ENCODE measurements at regions not wholly inside any gene's neighbourhood (a gene's known extent, or its start where the extent isn't known, plus 50 kb on each side); places are given as distances from the start of the nearest gene placed in this dataset.

DNA sequence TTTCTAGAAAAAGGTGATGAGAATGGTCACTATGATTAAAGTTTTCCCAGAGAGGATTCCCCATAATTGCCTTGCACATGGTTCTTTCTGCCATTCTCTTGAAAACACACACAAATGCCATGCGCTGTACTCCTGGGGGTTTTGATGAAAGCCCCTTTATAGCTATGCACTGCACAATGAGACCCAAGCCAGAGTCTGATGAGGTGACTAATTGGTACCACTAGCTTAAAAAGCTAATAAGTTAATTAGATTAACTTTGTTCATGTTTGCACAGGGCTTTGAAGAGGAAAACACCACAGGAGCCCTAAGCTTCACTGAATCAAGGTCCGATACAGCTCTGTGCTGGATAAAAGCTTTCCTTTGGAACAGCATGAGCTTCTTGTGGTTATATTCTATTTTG is 132.2 kb downstream of the NKX6-1 start:
- Histone ChIP-seq H3K27ac (no peak overlapping the region), H3K9me3 (no peaks in the 10 kb centered on the region), H3K4me3 (no peak overlapping the region), H3K36me3 (no peaks in the 10 kb centered on the region), H3K27me3 (no peaks in the 10 kb centered on the region), H3K4me1 (ENCODE audit: insufficient read depth) (no peaks in the 10 kb centered on the region)
- TF ChIP-seq EP300 (IDR thresholded peaks at IDR 0.05) (no peak), POLR2A (IDR thresholded peaks at IDR 0.05) (no peak), CTCF (IDR thresholded peaks at IDR 0.05) (no peak)
- no peak for DNase-seq
- intact Hi-C loops (cut with DNase I) = no loop called here
- WGBS, 3 donors = 84 to 93% (median 92%) methylated on average over 2 of the region's 2 CpGs

DNA sequence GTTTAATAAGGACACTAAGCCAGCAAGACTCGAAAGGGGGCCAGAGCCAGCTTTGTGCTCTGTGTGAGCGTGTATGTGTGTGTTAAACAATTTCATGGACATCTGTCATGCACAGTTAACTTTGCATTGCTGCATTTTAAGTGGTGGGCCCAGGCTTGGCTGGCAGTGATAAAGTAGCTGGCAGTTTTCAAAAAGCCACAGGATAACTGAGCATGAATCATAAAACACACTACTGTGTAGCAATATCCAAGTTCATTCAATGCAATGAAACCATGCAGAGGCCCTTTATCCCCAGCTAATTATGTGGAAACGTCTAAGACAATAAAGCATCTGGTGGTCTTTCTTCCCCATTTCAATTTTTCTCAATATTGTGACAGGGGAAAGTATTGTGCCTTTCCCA is 132.9 kb downstream of the NKX6-1 start:
- Histone ChIP-seq H3K4me1 (ENCODE audit: insufficient read depth) (no peaks in the 10 kb centered on the region), H3K4me3 (no peak overlapping the region), H3K36me3 (no peaks in the 10 kb centered on the region), H3K27ac (no peak overlapping the region), H3K27me3 (no peaks in the 10 kb centered on the region), H3K9me3 (no peaks in the 10 kb centered on the region)
- 42 to 60% (median 59%) methylated on average over 3 of the region's 3 CpGs for WGBS, 3 donors
- intact Hi-C loops (cut with DNase I) = no loop called here
- no peak for DNase-seq
- TF ChIP-seq EP300 (IDR thresholded peaks at IDR 0.05) (no peak), POLR2A (IDR thresholded peaks at IDR 0.05) (no peak), CTCF (IDR thresholded peaks at IDR 0.05) (no peak)

- no peak overlapping the region for H3K4me3 ChIP-seq
- no peak for DNase-seq
- intact Hi-C loops (cut with DNase I) = no loop called here
- TF ChIP-seq CTCF (IDR thresholded peaks at IDR 0.05) (no peak), POLR2A (IDR thresholded peaks at IDR 0.05) (no peak), EP300 (IDR thresholded peaks at IDR 0.05) (no peak)
- no peaks in the 10 kb centered on the region for H3K4me1 ChIP-seq (ENCODE audit: insufficient read depth)
- H3K9me3 ChIP-seq = no peaks in the 10 kb centered on the region
- no peak overlapping the region for H3K27ac ChIP-seq
- no peaks in the 10 kb centered on the region for H3K36me3 ChIP-seq
- H3K27me3 ChIP-seq = no peaks in the 10 kb centered on the region
- 65 to 71% (median 67%) methylated on average over 10 of the region's 10 CpGs for WGBS, 3 donors
Measured at GRCh38 chr4:84362896-84363655, 136.0 kb downstream of the NKX6-1 start.

DNA sequence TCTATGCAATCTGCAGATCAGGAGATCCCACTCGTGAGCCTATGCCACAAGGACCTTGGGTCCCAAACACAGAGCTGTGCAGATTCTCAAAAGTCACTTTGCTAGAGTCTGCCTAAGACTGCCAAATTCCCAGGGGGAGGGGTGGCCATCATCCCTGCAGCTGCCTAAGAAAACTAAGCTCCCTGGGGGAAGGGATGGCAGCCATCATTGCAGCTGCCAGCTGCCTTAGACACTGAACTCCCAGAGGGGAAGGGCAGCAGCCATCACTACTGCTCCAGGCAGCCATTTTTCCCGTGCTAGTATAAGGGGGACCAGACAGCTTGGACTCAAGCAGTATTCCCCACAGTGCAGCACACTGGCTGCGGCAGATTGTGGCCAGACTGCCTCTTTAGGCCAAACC is 156.9 kb downstream of the NKX6-1 start:
- no peak for DNase-seq
- H3K27ac ChIP-seq = no peak overlapping the region
- no peak overlapping the region for H3K4me3 ChIP-seq
- H3K9me3 ChIP-seq = no peaks in the 10 kb centered on the region
- no peaks in the 10 kb centered on the region for H3K27me3 ChIP-seq
- WGBS, 3 donors = 63 to 65% (median 64%) methylated on average over 2 to 3 of the region's 3 CpGs
- no peaks in the 10 kb centered on the region for H3K36me3 ChIP-seq
- intact Hi-C loops (cut with DNase I) = loop anchor here in 1 of 4 donors (5.0 kb wide), 1 partner anchor 100 kb away; no protein-coding TSS in a partner anchor
- no peaks in the 10 kb centered on the region for H3K4me1 ChIP-seq (ENCODE audit: insufficient read depth)
- TF ChIP-seq EP300 (IDR thresholded peaks at IDR 0.05) (no peak), POLR2A (IDR thresholded peaks at IDR 0.05) (no peak), CTCF (IDR thresholded peaks at IDR 0.05) (no peak)
